ENCODE measurements at regions not wholly inside any gene's neighbourhood (a gene's known extent, or its start where the extent isn't known, plus 50 kb on each side); places are given as distances from the start of the nearest gene placed in this dataset.

GRCh38 chr5:155616779-155617392, 603.3 kb downstream of the KIF4B start (continued):
- TF ChIP-seq CTCF (IDR thresholded peaks at IDR 0.05 in 2 of 3, conservative IDR thresholded peaks at IDR 0.05 in 1 of 3; ENCODE audit: insufficient read depth in 2 of 3, low read depth in 1 of 3, low read length in 3 of 3) (peak; percentile 37 to 53 (median 42); a peak in 5 of 6 replicates), RBM15 (IDR thresholded peaks at IDR 0.05; ENCODE audit: insufficient read depth, low read length) (no peak), RAD21 (CRISPR knock-in tag; conservative IDR thresholded peaks at IDR 0.05 in 1 of 2, IDR thresholded peaks at IDR 0.05 in 1 of 2) (peak; percentile 40 to 54), ZNF41 (CRISPR knock-in tag; conservative IDR thresholded peaks at IDR 0.05) (no peak), CBX3 (IDR thresholded peaks at IDR 0.05; ENCODE audit: borderline replicate concordance in 1 of 2, low read length in 2 of 2) (no peak), PTTG1 (tag; IDR thresholded peaks at IDR 0.05; ENCODE audit: low read depth) (no peak), MYBL2 (IDR thresholded peaks at IDR 0.05; ENCODE audit: low read depth) (no peak), MYBL2 (CRISPR knock-in tag; IDR thresholded peaks at IDR 0.05; ENCODE audit: borderline replicate concordance) (no peak), CBFA2T2 (conservative IDR thresholded peaks at IDR 0.05) (no peak), CEBPG (CRISPR knock-in tag; IDR thresholded peaks at IDR 0.05) (no peak), CEBPG (tag; conservative IDR thresholded peaks at IDR 0.05 in 1 of 2, IDR thresholded peaks at IDR 0.05 in 1 of 2) (no peak), COPS2 (conservative IDR thresholded peaks at IDR 0.05) (no peak)
